ENCODE measurements at regions not wholly inside any gene's neighbourhood (a gene's known extent, or its start where the extent isn't known, plus 50 kb on each side); places are given as distances from the start of the nearest gene placed in this dataset.
"Not testable (repeated sequence)": the region's sequence is repeated elsewhere in the genome, so short reads cannot be mapped to it uniquely, and the experiment has no call there.

- Histone ChIP-seq H3K9me3 (ENCODE audit: control insufficient read depth in 1 of 2, insufficient read depth in 1 of 2, low read depth in 1 of 2, low read length in 2 of 2) (no peaks in the 10 kb centered on the region), H3K27ac (ENCODE audit: low read depth, low read length) (no peak overlapping the region), H3K27me3 (ENCODE audit: insufficient read depth, low read length) (peaks cover 29% of the 10 kb centered on the region; the same call in 1 of the 2 replicates), H3K9me2 (ENCODE audit: insufficient read depth) (no peaks in the 10 kb centered on the region), H3K9ac (ENCODE audit: low read length) (no peak overlapping the region), H3K79me2 (ENCODE audit: insufficient read depth, low read length) (no peaks in the 10 kb centered on the region), H3K4me3 (replicated peaks in 1 of 2; ENCODE audit: low read depth in 1 of 2, low read length in 2 of 2) (no peak overlapping the region), H4K20me1 (ENCODE audit: insufficient read depth) (no peaks in the 10 kb centered on the region), H3K36me3 (ENCODE audit: control insufficient read depth in 1 of 2, insufficient read depth in 2 of 2, low read length in 2 of 2) (no peaks in the 10 kb centered on the region), H3K4me1 (ENCODE audit: control insufficient read depth in 1 of 2, insufficient read depth in 2 of 2, low read length in 2 of 2) (no peaks in the 10 kb centered on the region), H3K4me2 (ENCODE audit: low read length) (no peak overlapping the region), H2AFZ (ENCODE audit: low read depth, low read length, poor library complexity, severe bottlenecking) (no peak overlapping the region)
- RAD21 ChIA-PET (ENCODE audit: low non-redundant PET in 1 of 2, low total read pairs in 2 of 2, uncharacterized antibody in 2 of 2, unreplicated experiment in 2 of 2): no interaction called here
- no peak for DNase-seq (ENCODE audit: low read depth, low spot score)
- CTCF ChIA-PET: interaction anchor here (2.3 kb wide), 1 partner anchor 10 kb away, joined by 4 read pairs; no protein-coding TSS in a partner anchor
- no TSS peak for BruUV-seq (replicated peaks)
- intact Hi-C loops (cut with micrococcal nuclease): no loop called here
- ATAC-seq: no peak
- POLR2A ChIA-PET: no interaction called here
- TF ChIP-seq POLR2AphosphoS5 (IDR thresholded peaks at IDR 0.05; ENCODE audit: low read depth, low read length): no peak
- TF ChIP-seq YY1 (IDR thresholded peaks at IDR 0.05; ENCODE audit: extremely low read depth, insufficient replicate concordance, low read depth, low read length): no peak
- TF ChIP-seq EGR1 (IDR thresholded peaks at IDR 0.05; ENCODE audit: low read depth): no peak
- TF ChIP-seq ZNF274 (IDR thresholded peaks at IDR 0.05; ENCODE audit: low read depth, low read length): no peak
- TF ChIP-seq CEBPB (IDR thresholded peaks at IDR 0.05; ENCODE audit: low read depth): no peak
- TF ChIP-seq POLR2A (IDR thresholded peaks at IDR 0.05; ENCODE audit: borderline replicate concordance, extremely low read depth, insufficient read depth, insufficient read length): no peak
- no peak for TF ChIP-seq JUND (IDR thresholded peaks at IDR 0.05)
- no peak for TF ChIP-seq MAX (IDR thresholded peaks at IDR 0.05)
- no peak for TF ChIP-seq RAD21 (IDR thresholded peaks at IDR 0.05; ENCODE audit: low read depth)
- no peak for TF ChIP-seq EZH2 (IDR thresholded peaks at IDR 0.05)
These were observed 64.1 kb upstream of the SCAF4 start for GRCh38 chr21:31795992-31796391.

GRCh38 chr21:31790420-31790819, 58.5 kb upstream of the SCAF4 start:
- BruUV-seq (replicated peaks); H3K4me3 ChIP-seq (replicated peaks in 1 of 2; ENCODE audit: low read depth in 1 of 2, low read length in 2 of 2); H3K79me2 ChIP-seq (ENCODE audit: insufficient read depth, low read length); H3K4me1 ChIP-seq (ENCODE audit: control insufficient read depth in 1 of 2, insufficient read depth in 2 of 2, low read length in 2 of 2); CTCF ChIA-PET; H3K4me2 ChIP-seq (ENCODE audit: low read length); H3K9me2 ChIP-seq (ENCODE audit: insufficient read depth); H3K9me3 ChIP-seq (ENCODE audit: control insufficient read depth in 1 of 2, insufficient read depth in 1 of 2, low read depth in 1 of 2, low read length in 2 of 2); RAD21 ChIA-PET (ENCODE audit: low non-redundant PET in 1 of 2, low total read pairs in 2 of 2, uncharacterized antibody in 2 of 2, unreplicated experiment in 2 of 2); H3K9ac ChIP-seq (ENCODE audit: low read length); intact Hi-C loops (cut with micrococcal nuclease); H3K36me3 ChIP-seq (ENCODE audit: control insufficient read depth in 1 of 2, insufficient read depth in 2 of 2, low read length in 2 of 2); H2AFZ ChIP-seq (ENCODE audit: low read depth, low read length, poor library complexity, severe bottlenecking); ATAC-seq; DNase-seq (ENCODE audit: low read depth, low spot score); POLR2A ChIA-PET; H3K27ac ChIP-seq (ENCODE audit: low read depth, low read length); H4K20me1 ChIP-seq (ENCODE audit: insufficient read depth): not testable (repeated sequence)
- H3K27me3 ChIP-seq (ENCODE audit: insufficient read depth, low read length): peaks cover 13% of the 10 kb centered on the region; the same call in 1 of the 2 replicates

Data from HCT116 (cell line).